HG02970 (cell line): ENCODE measurements at regions not wholly inside any gene's neighbourhood (a gene's known extent, or its start where the extent isn't known, plus 50 kb on each side); places are given as distances from the start of the nearest gene placed in this dataset.

Experiments
- ATAC-seq: cut with Tn5 transposase; IDR thresholded peaks from one replicate; pipeline ENCODE4 v1.9.1; 2021; ENCODE audit warnings: mild to moderate bottlenecking, moderate library complexity, moderate number of reproducible peaks; ENCODE audit not compliant: unreplicated experiment, low FRiP score

DNA sequence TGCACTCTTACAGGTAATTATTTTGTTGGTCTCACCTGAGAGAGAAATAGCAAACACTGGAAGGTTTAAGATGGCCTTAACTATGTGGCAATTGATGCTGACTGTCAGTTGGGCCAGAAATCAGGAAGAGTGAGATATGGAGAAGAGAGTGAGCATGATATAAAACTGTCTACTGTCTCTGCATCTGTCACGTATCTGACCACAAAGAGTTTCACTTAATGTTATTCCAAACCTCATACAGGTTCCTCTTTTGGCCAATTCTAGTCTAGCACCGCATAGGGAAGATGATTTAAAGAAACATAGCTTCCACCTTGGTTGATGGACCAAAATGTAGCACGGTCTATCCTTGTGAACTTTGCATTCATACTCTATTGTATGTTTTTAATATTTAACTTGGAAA lies 381.0 kb upstream of the BOD1L1 start:
- no peak for ATAC-seq

- ATAC-seq: no peak
These were observed 390.8 kb upstream of the BOD1L1 start for GRCh38 chr4:14018191-14018853.

GRCh38 chr4:14022456-14022855 lies 394.9 kb upstream of the BOD1L1 start:
- no peak for ATAC-seq

- ATAC-seq: no peak
These were observed 395.5 kb upstream of the BOD1L1 start for GRCh38 chr4:14023036-14023435.

DNA sequence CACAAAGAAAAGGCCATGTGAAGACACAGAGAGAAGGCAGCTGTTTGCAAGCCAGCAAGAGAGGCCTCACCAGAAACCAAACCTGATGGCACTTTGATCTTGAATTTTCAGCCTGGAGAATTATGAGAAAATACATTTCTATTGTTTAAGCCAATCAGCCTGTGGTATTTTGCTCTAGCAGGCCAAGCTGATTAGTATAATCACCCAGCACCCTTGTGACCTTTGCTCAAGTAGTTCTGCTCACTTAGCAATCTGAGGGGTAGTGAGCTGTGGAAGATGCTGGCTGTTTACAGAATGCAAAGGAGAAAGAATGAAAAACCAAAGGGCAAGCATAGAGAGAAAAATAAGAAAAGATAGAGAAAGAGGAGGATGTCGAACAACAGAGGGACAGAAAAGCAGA lies 396.4 kb upstream of the BOD1L1 start:
- ATAC-seq: no peak

GRCh38 chr4:14025111-14025510 lies 397.6 kb upstream of the BOD1L1 start:
- no peak for ATAC-seq

DNA sequence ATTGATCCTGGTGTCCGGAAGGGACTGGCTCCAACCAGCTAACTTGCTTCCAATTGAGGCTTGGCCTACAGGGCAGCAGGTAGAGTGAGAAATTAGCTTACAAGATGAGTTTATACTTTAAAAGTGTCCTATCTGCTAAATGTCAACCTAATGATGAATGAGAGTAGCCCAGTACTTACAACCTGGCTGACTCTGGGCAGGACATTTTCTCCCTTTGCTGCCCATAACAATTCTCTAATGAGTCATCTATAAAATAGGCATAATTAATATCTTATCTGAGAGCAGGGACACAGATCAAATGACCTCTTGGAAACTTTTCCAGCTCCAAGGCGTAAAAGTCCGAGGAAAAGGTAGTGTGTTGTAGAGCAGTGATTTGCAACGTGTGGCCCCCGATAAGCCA lies 398.4 kb upstream of the BOD1L1 start:
- no peak for ATAC-seq

DNA sequence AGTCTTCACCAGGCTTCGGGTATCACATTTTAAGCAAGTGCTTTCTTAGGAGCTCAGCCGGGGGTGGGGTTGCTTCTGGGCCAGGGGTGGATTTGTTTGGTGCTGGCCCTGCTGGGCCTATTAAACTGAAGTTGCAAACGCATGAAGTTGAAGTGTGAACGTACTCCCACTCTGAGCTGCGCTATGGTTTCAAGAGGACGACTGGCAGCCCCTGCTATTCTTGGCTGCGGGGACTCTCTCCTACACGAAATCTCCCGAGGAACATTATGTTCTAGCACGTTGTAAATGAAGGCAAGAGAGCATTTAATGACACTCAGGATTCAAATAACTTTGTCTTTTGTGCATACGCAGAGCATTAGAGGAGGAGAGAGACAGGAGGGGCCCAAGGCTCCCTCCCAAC lies 401.3 kb upstream of the BOD1L1 start:
- ATAC-seq: no peak

DNA sequence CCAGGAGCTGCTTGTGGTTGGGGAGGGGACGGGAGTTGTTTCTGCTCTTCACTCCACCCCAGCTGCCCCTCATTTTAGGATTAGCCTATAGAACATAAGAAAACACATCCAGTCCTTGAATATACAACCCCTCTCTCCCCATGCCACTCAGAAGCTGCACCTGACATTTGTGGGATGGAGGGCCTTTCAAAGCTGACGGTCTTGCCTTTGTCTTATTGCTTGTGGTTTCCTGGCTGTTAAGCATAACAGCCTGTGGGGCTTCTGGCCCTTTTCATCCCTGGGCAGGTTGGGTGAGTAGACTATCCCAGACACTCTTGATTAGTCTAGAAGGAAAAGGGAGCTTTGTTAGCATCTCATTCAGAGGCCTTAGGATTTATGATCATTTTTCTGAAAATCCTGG lies 407.6 kb upstream of the BOD1L1 start:
- no peak for ATAC-seq

DNA sequence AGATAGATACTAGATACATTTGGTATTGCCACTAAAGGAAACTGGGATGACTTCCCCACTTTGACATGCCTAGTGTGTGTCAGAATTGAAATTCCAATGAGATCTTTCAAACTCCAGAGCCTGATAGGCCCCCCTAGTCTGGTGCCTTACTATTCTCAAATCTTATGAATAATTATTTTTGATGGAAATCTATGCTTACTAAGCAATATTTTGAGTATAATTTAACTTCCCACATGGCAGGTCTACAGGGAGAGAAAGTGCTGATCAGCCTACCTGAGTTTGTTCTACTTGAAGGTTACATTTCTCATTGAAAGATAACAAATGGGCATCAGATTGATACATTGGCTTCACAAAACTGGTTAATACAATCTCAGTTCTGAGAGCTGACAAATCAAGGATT lies 415.7 kb upstream of the BOD1L1 start:
- no peak for ATAC-seq

DNA sequence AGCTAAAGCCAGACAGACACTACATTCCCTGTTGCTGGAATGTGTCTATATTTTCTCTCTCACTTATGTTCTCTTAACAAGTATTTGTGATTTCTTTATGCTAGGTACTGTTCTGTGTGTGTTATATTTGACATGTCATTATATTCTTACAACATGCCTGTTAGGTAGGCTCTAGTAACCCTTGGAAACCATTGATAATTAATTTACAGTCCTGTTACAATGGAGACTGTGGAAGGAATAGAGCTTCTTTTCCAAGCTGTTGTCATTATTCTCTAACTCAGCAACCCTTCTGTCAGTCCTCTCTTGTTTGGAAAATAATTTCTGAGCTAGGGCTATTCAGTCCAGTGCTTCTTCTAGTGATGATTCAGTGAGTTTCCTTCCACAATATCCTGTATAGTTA lies 419.1 kb upstream of the BOD1L1 start:
- ATAC-seq: no peak

- no peak for ATAC-seq
These were observed 420.3 kb upstream of the BOD1L1 start for GRCh38 chr4:14047840-14048239.

- ATAC-seq: no peak
These were observed 422.4 kb upstream of the BOD1L1 start for GRCh38 chr4:14049946-14050345.

DNA sequence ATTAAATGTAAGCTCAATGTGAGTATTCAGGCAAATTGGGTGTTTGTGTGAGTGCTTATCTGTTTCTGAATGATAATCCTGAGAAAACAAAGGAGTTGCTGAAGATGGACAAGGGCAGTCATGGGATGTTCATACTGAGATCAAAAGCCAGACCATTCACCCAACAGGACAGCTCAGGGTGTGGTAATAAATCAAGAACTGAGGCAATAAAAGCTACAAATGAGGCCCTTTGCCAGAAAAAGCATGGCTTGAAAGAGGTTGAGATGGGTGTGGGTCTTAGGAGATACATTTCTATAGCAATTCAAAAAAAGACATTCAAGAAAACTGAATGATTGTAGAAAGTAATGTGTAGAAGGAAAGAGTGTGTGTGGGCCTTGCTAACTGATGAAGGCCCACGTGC lies 425.8 kb upstream of the BOD1L1 start:
- ATAC-seq: no peak

DNA sequence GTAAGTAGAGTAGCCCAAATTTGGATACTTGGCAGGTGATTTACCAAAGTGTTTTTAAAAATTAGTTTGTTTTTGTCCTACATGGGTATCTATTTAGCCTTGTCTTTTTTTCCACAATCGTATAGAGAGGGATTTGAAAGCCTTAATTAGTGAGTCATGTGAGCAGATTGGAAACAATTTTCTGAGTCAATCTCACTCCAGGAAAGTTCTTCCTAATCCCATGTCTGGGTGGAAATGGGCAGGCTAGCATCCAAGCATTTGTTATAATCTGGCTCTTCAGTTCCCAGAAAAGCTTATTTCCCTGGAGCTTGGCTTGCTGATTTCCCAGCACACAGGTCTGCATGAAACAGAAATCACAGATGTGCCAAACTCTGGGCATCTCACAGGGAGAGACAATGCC lies 426.9 kb upstream of the BOD1L1 start:
- ATAC-seq: no peak

GRCh38 chr4:14059006-14059405 lies 431.5 kb upstream of the BOD1L1 start:
- no peak for ATAC-seq

DNA sequence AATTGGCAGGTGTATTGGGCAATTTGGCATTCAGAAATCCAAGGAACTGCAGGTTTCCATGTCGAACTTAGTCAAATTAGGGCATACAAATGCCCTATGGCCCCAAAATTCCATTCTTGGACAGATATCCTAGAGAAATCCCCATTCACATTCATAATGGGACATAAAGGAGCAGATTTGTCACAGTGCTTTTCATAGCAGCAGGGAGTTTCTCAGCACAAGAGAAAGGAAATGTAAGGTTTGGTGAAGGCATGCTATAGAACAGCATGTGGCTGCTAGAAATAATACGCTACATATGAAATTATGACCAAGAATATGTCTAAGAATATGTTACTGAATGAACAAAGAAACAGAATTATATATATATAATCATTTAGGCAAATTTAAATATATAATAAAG lies 437.5 kb upstream of the BOD1L1 start:
- ATAC-seq: no peak

GRCh38 chr4:14065406-14065805 lies 437.9 kb upstream of the BOD1L1 start:
- ATAC-seq: no peak

- ATAC-seq: no peak
These were observed 439.5 kb upstream of the BOD1L1 start for GRCh38 chr4:14066979-14067378.

- no peak for ATAC-seq
These were observed 442.4 kb upstream of the BOD1L1 start for GRCh38 chr4:14069886-14070285.

GRCh38 chr4:14070289-14070880 lies 442.9 kb upstream of the BOD1L1 start:
- ATAC-seq: no peak

DNA sequence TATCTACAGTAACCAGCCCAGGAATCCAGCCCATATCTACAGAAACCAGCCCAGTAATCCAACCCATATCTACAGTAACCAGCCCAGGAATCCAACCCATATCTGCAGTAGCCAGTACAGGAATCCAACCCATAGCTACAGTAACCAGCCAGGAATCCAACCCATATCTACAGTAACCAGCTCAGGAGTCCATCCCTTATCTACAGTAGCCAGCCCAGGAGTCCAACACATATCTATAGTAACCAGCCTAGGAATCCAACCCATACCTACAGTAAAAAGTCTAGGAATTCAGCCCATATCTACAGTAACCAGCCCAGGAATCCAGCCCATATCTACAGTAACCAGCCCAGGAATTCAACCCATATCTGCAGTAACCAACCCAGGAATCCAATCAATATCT lies 445.0 kb upstream of the BOD1L1 start:
- no peak for ATAC-seq

DNA sequence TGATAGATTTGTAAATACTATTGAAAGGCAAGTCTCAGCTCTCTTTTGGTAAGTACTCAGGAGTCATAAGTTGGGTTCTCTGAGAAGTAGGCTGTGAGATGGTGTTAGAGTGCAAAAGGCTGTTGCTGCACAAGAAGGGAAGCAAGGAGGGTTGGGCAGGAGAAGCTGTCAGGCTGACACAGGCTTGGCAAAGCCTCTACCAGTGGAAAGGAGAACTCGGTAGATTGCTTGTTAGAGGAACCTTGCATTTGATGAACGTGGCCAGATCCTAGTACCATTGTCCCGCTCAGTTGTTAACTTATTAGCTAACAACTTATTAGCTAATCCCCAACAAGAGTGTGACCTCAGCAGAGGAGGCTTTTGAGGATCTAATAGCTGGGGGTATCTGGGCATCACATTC lies 449.3 kb upstream of the BOD1L1 start:
- ATAC-seq: no peak
